Islet precursor cell (in vitro differentiated cells): ENCODE measurements at regions not wholly inside any gene's neighbourhood (a gene's known extent, or its start where the extent isn't known, plus 50 kb on each side); places are given as distances from the start of the nearest gene placed in this dataset.
A peak's percentile ranks its signal among the peaks of the same experiment; 100 is the strongest.
"Not testable (repeated sequence)": the region's sequence is repeated elsewhere in the genome, so short reads cannot be mapped to it uniquely, and the experiment has no call there.

Source experiments
- DNase-seq: peaks from one replicate; pipeline ENCODE4 v3.0.0-alpha.2; 2018

DNA sequence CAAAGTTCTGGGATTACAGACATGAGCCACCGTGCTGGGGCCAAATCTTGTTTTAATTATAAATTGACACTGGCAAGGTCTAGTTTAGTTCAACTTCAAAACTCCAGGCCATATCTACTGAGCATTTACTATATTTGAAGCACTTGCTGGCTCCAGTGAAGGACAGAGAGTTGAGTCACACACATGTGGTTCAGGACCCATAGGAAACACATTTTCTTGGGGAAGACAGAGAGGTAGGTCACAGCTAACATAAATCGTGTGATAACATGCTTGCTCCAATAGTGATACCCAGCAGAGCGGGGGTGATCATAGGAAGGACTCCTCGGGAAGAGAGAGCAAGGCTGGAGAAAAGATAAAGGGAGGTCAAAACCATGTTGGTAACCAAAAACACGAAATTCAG lies 170.6 kb upstream of the TSC22D1 start:
- peak; percentile 3 for DNase-seq

DNA sequence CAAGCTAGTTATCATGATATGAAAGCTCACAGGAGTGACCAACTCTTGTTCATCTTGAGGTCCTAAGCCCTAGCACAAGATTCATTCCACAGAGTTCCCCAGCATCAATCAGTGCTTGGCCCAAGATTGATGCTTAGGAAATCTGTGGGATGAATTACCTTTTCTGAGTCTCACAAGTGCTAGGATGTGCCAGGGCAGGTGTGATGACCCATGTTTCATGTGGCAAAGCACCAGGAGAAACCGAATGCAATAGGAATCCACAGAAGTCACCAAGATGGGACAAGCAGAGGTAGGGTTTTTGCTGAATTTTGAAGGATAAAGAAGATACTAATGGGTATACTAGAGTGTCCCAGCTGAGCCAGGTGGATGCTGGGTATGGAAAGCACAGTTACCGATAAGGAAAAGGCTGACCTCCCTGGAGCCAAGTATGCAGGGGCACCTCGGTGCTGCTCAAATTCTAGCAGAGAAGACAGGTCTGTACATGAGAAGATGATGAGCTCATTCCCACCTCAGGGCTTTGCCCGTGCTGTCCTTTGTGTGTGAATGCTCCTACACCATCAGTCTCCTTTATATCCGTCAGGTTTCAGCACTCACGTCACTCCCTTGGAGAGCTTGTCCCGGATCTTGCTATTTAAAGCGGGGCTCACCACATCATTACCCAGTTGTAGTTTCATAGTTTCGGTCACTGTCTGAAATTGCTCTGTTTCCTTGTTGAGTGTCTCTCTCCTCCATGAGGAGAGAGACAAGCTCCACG lies 168.9 kb upstream of the TSC22D1 start:
- peak; percentile 37 for DNase-seq

- DNase-seq, result no peak
These were observed 163.4 kb upstream of the TSC22D1 start for GRCh38 chr13:44739539-44739938.

GRCh38 chr13:44739120-44739519 lies 163.0 kb upstream of the TSC22D1 start:
- no peak for DNase-seq

DNA sequence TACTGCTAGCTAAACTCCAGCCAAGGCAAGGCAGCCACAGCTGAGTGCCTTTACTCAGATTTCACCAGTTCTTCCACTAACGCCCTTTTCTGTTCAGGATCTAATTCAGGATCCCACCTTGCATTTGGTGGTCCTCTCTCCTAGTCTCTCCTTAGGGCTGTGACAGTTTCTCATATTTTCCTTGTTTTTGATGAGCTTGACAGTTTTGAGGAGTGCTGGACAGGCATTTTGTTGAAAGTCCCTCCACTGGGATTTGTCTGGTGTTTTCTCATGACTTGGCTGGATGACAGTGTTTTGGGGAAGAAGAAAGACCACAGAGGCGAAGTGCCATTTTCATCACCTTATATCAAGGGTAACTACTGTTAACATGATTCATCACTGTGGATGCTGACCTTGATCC lies 162.3 kb upstream of the TSC22D1 start:
- DNase-seq, result no peak

- DNase-seq, result no peak
These were observed 159.7 kb upstream of the TSC22D1 start for GRCh38 chr13:44735806-44736205.

DNA sequence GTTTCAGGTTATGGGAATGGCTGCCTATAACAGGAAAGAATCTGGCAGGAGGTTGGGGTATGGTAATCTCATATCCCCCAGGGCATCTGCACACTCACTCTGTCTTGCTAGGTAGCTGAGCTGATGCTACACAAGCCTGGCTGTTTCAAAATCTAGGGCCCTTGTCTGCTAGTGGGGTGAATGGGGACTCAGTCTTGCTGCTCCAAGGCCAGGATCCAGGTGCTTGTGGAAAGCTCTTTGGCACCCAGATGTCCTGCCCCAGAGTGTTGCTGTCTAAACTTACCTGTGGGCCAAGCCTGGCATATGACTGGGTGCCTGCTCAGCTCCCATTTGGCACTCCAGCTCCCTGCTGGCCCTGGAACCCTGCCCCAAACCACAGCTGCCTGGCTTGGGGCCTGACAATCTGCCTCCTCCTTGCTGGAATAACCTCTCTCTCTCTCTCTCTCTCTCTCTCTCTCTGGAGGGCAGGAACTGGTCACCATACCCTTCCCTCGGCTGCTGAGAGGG lies 158.1 kb upstream of the TSC22D1 start:
- no peak for DNase-seq

DNA sequence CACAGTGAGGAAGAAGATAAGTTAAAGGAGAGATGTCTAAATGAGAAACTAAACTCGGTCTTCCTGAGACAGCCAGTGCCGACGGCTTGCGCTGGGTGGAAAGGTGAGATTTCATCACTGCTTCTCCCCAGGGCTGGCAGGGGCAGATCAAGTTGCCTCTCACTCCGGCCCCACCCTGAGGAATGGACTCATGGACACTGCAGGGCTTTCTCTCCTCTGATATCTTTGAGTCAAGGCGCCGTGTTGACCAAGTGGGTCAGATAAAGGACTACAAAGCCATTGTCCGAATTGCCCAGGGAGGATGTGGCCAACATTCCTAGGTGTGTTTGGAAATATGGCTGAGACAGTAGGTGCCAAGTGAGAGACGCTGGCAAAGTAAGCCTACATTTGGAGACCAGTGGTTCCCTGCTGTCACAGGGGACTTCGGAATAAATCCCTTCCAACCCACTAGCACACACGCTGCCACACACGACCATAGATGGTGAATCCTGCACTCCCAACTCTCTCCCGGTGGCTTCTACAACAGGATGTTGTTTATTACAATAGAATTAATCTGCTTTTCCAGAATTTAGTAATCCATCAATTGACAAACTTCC lies 156.5 kb upstream of the TSC22D1 start:
- peak; percentile 72 for DNase-seq

DNA sequence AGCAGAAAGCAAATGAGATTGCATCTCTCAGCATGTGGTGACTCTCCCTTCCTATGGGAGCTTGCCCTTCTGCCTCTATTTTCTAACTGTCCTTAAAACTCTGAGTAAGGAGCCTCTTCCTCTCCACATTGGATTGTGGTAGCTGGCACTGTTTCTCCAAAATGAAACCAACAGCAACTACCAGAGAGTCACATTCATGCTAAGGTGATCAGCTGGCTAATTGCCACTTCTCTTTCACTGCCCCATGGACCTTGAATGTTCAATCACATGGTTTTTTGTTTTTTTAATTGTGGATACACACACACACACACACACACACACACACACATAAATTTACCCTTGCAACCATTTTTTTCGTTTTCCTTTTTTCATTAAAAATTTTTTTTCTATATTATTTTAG lies 154.7 kb upstream of the TSC22D1 start:
- no peak for DNase-seq

GRCh38 chr13:44730099-44730498 lies 154.0 kb upstream of the TSC22D1 start:
- no peak for DNase-seq

GRCh38 chr13:44727591-44727990 lies 151.5 kb upstream of the TSC22D1 start:
- DNase-seq, result not testable (repeated sequence)

DNA sequence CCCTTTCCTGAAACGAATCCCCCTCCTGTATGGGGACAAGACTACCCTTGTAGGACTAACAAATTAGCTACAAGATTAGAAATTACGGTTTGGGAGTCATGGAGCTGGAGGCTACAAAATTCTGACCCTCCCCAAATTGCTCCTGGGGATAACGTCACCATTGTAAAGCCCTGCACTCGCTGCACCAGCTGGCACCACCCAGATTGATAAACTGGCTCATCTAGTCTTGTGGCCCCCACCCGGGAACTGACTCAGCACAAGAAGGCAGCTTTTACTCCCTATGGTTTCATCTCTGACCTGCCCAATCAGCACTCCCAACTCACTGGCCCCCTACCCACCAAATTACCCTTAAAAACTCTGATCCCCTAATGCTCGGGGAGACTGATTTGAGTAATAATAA lies 150.6 kb upstream of the TSC22D1 start:
- DNase-seq, result no peak

DNA sequence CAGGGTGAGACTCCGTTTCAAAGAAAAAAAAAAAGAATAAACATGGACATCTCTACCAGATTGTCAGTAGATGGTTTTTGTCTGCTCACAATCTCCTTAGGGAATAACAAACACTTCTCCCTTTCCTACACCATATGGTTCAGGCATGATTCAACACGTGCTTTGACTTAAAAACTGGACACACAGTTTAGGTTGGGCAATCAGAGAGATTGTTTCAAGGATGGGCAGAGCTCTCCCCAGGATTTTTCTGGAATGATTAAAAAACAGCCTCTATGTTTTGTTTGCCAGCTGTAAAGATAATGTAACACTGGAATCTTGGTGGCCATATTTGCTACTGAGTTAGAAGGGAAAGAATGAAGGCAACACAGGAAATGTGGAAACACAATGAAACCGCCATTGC lies 150.1 kb upstream of the TSC22D1 start:
- DNase-seq, result no peak

GRCh38 chr13:44719857-44720671 lies 143.9 kb upstream of the TSC22D1 start:
- no peak for DNase-seq

DNA sequence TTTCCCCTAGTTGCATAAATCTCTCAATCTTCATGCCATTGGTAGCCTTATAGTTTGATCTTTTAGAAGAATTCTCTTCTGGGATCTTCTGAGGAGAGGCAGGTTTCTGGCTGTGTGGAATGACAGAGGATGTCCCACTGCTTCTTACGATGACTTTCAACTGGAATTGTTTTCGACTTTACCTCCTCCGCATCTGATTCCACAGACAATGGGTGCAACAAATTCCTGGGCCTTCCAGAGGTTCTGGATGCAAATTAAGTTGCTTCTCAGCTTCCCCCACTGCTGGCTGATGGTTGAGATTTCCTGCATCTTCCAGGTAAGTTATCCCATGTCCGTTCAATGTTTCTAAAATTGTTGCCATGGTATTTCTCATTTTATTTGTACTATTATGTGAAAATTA lies 142.3 kb upstream of the TSC22D1 start:
- no peak for DNase-seq

- no peak for DNase-seq
These were observed 139.4 kb upstream of the TSC22D1 start for GRCh38 chr13:44715287-44716230.

- peak; percentile 97 for DNase-seq
These were observed 137.8 kb upstream of the TSC22D1 start for GRCh38 chr13:44713788-44714469.

GRCh38 chr13:44711706-44712105 lies 135.6 kb upstream of the TSC22D1 start:
- DNase-seq, result no peak

- DNase-seq, result peak; percentile 66
These were observed 134.4 kb upstream of the TSC22D1 start for GRCh38 chr13:44710576-44710975.

DNA sequence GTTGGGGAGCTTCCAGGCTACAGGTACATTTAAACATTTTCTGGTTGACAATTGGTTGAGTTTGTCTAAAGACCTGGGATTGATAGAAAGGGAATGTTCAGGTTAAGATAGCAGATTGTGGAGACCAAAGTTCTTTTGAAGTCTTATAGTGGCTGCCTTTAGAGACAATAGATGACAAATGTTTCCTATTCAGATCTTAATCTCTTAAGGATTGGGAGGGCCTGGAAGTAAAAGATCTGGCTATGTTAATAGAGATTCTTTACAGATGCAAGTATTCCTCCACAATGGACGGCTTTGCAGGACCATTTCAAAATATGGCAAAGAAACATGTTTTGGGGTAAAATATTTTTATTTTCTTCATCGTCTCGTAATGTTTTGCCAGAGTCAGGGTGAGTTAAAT lies 128.7 kb upstream of the TSC22D1 start:
- DNase-seq, result not testable (repeated sequence)

GRCh38 chr13:44703371-44703770 lies 127.2 kb upstream of the TSC22D1 start:
- peak; percentile 53 for DNase-seq

DNA sequence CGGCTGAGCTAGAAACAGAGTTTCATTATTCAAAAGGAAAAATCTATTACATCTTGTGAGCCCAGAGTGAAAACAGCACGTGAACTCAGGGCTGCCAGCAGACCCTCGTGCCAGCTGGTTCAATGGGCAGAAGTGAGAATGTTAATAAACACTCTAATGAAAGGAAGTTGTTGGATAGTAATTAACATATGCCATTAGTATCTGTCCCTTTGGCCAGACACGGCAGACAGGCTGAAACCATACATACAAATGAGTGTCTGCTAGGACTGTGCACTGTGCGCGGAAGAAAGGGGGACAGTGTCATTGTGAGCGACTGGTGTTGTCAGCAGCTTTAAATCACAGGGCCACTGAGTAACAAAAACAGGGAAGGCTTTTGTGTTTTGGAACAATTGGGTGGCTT lies 121.9 kb upstream of the TSC22D1 start:
- no peak for DNase-seq
